Upper lobe of left lung (tissue), 6 donors: ENCODE measurements at regions not wholly inside any gene's neighbourhood (a gene's known extent, or its start where the extent isn't known, plus 50 kb on each side); places are given as distances from the start of the nearest gene placed in this dataset.
"Not testable (repeated sequence)": the region's sequence is repeated elsewhere in the genome, so short reads cannot be mapped to it uniquely, and the experiment has no call there.

Experiments used
- ATAC-seq, 2 donors: fragments of 200-7000 bp; cut with Tn5 transposase; one replicate each; pipeline ENCODE4 v1.9.1; 2022; ENCODE audit warnings: mild to moderate bottlenecking in 2 of 2, moderate library complexity in 2 of 2; ENCODE audit not compliant: low FRiP score in 2 of 2
- DNase-seq, 2 donors: peaks; one replicate each; pipeline ENCODE4 v3.0.0-alpha.2; 2019 to 2020
- H3K27ac ChIP-seq, 4 donors: fragments of 200-600 bp; sonication (generic); one replicate each; pipeline ENCODE4 v1.5.1; 2016 to 2019
- H3K27me3 ChIP-seq, 4 donors: fragments of 200-600 bp; sonication (generic); one replicate each; pipeline ENCODE4 v1.5.1; 2017 to 2019
- H3K36me3 ChIP-seq, 4 donors: fragments of 200-600 bp; sonication (generic); one replicate each; pipeline ENCODE4 v1.5.1; 2016 to 2019
- H3K4me1 ChIP-seq, 4 donors: fragments of 200-600 bp; sonication (generic); one replicate each; pipeline ENCODE4 v1.5.1; 2018 to 2019
- H3K4me3 ChIP-seq, 4 donors: fragments of 200-600 bp; sonication (generic); one replicate each; pipeline ENCODE4 v1.5.1; 2017 to 2019; ENCODE audit warnings: mild to moderate bottlenecking in 2 of 4, moderate library complexity in 1 of 4
- H3K9me3 ChIP-seq, 4 donors: fragments of 200-600 bp; sonication (generic); one replicate each; pipeline ENCODE4 v1.5.1; 2018 to 2019
- CTCF ChIP-seq, 6 experiments: fragments of 450-650 bp in 4 of 6; fragments of 200-600 bp in 2 of 6; sonication (generic) in 2 of 6; IDR thresholded peaks; one replicate each; pipeline ENCODE4 v1.5.1; 2016 to 2019; ENCODE audit warnings: antibody characterized with exemption in 6 of 6
- EP300 ChIP-seq, 4 donors: sonication (generic); formaldehyde crosslinking; IDR thresholded peaks; one replicate each; pipeline ENCODE4 v1.5.1; 2017; ENCODE audit warnings: antibody characterized with exemption in 4 of 4, control low read depth in 2 of 4
- POLR2A ChIP-seq, 4 donors: fragments of 450-650 bp; IDR thresholded peaks; one replicate each; pipeline ENCODE4 v1.5.1; 2016 to 2017; ENCODE audit warnings: antibody characterized with exemption in 4 of 4, mild to moderate bottlenecking in 2 of 4
- POLR2AphosphoS5 ChIP-seq, 2 donors: sonication (generic); formaldehyde crosslinking; IDR thresholded peaks; one replicate each; pipeline ENCODE4 v1.5.1; 2017; ENCODE audit warnings: antibody characterized with exemption in 2 of 2
- WGBS, 2 donors: methylation state at CpG; one replicate each; pipeline ENCODE4 v1.1.5; 2017 to 2018; 5-methylcytosine and 5-hydroxymethylcytosine counted together
- donor health status: DM: no; HTN: no; CAD: no; lungs with moderate emphysema.
- donor health status: DM: no; HTN: yes; CAD: no; lungs with severe emphysema.

- no peak overlapping the region for H3K27ac ChIP-seq
- TF ChIP-seq CTCF (IDR thresholded peaks at IDR 0.05) (no peak), POLR2A (IDR thresholded peaks at IDR 0.05) (no peak), EP300 (IDR thresholded peaks at IDR 0.05) (no peak), POLR2AphosphoS5 (IDR thresholded peaks at IDR 0.05) (no peak)
- no peaks in the 10 kb centered on the region for H3K4me1 ChIP-seq
- no peaks in the 10 kb centered on the region for H3K27me3 ChIP-seq
- WGBS, 2 donors = 50 to 66% methylated on average over 3 of the region's 3 CpGs
- ATAC-seq = no peak
- H3K9me3 ChIP-seq = no peaks in the 10 kb centered on the region
- H3K36me3 ChIP-seq = no peaks in the 10 kb centered on the region
- H3K4me3 ChIP-seq = no peak overlapping the region
- no peak for DNase-seq
Measured at GRCh38 chr5:27854243-27854852, 816.0 kb upstream of the CDH9 start.

- 85 to 89% methylated on average over 3 of the region's 3 CpGs for WGBS, 2 donors
- H3K27me3 ChIP-seq = no peaks in the 10 kb centered on the region
- no peaks in the 10 kb centered on the region for H3K4me1 ChIP-seq
- ATAC-seq (no peak), DNase-seq (no peak)
- H3K9me3 ChIP-seq = no peaks in the 10 kb centered on the region
- no peak overlapping the region for H3K27ac ChIP-seq
- no peak for TF ChIP-seq POLR2A (IDR thresholded peaks at IDR 0.05)
- no peak for TF ChIP-seq CTCF (IDR thresholded peaks at IDR 0.05)
- no peak for TF ChIP-seq EP300 (IDR thresholded peaks at IDR 0.05)
- TF ChIP-seq POLR2AphosphoS5 (IDR thresholded peaks at IDR 0.05) = no peak
- no peaks in the 10 kb centered on the region for H3K36me3 ChIP-seq
- no peak overlapping the region for H3K4me3 ChIP-seq
Measured at GRCh38 chr5:27845248-27845647, 806.9 kb upstream of the CDH9 start.

- H3K4me3 ChIP-seq, H3K27me3 ChIP-seq, H3K27ac ChIP-seq, H3K36me3 ChIP-seq, H3K4me1 ChIP-seq, H3K9me3 ChIP-seq, ATAC-seq: not testable (repeated sequence)
- peak in 1 of 2 donors; percentile 71 for DNase-seq
- 94 to 96% methylated on average over 20 to 21 of the region's 21 CpGs for WGBS, 2 donors
Measured at GRCh38 chr5:27836704-27837103, 798.3 kb upstream of the CDH9 start.

GRCh38 chr5:27832886-27833285 lies 794.5 kb upstream of the CDH9 start:
- no peaks in the 10 kb centered on the region for H3K9me3 ChIP-seq
- no peaks in the 10 kb centered on the region for H3K36me3 ChIP-seq
- DNase-seq (no peak), ATAC-seq (no peak)
- no peaks in the 10 kb centered on the region for H3K4me1 ChIP-seq
- H3K27me3 ChIP-seq = no peaks in the 10 kb centered on the region
- H3K4me3 ChIP-seq = no peak overlapping the region
- no peak for TF ChIP-seq POLR2A (IDR thresholded peaks at IDR 0.05)
- TF ChIP-seq CTCF (IDR thresholded peaks at IDR 0.05) = no peak
- TF ChIP-seq EP300 (IDR thresholded peaks at IDR 0.05) = no peak
- TF ChIP-seq POLR2AphosphoS5 (IDR thresholded peaks at IDR 0.05) = no peak
- no peak overlapping the region for H3K27ac ChIP-seq
- WGBS, 2 donors = 100% methylated on average over 1 of the region's 1 CpG

- no peak for ATAC-seq
- Histone ChIP-seq H3K4me3 (no peak overlapping the region), H3K27me3 (no peaks in the 10 kb centered on the region), H3K4me1 (no peaks in the 10 kb centered on the region), H3K36me3 (no peaks in the 10 kb centered on the region), H3K9me3 (no peaks in the 10 kb centered on the region), H3K27ac (no peak overlapping the region)
- WGBS, 2 donors = 81 to 91% methylated on average over 2 of the region's 2 CpGs
- no peak for TF ChIP-seq CTCF (IDR thresholded peaks at IDR 0.05)
- no peak for TF ChIP-seq POLR2AphosphoS5 (IDR thresholded peaks at IDR 0.05)
- TF ChIP-seq EP300 (IDR thresholded peaks at IDR 0.05) = no peak
- no peak for TF ChIP-seq POLR2A (IDR thresholded peaks at IDR 0.05)
- DNase-seq = no peak
Measured at GRCh38 chr5:27830546-27830945, 792.2 kb upstream of the CDH9 start.
